Loucy (cell line): ENCODE measurements at regions not wholly inside any gene's neighbourhood (a gene's known extent, or its start where the extent isn't known, plus 50 kb on each side); places are given as distances from the start of the nearest gene placed in this dataset.

ENCODE experiments used
- H2AFZ ChIP-seq: fragments of 200-600 bp; sonication (generic); 2 replicates; pipeline ENCODE4 v1.6.0; 2016; ENCODE audit warnings: antibody characterized with exemption, mild to moderate bottlenecking, low read length, moderate library complexity
- H3F3A ChIP-seq: fragments of 200-600 bp; 2 replicates; pipeline ENCODE4 v1.6.0; 2016; ENCODE audit warnings: antibody characterized with exemption, low read depth, mild to moderate bottlenecking
- H3K27me3 ChIP-seq: fragments of 200-600 bp; sonication (generic); 2 replicates; pipeline ENCODE4 v1.6.1; 2014; ENCODE audit warnings: low read length, mild to moderate bottlenecking; ENCODE audit not compliant: insufficient read depth, poor library complexity, severe bottlenecking
- H3K36me3 ChIP-seq: fragments of 200-600 bp; sonication (generic); 2 replicates; pipeline ENCODE4 v1.6.1; 2016; ENCODE audit warnings: low read length; ENCODE audit not compliant: insufficient read depth
- H3K4me1 ChIP-seq: fragments of 200-600 bp; sonication (generic); 2 replicates; pipeline ENCODE4 v1.5.1; 2014; ENCODE audit warnings: low read length, mild to moderate bottlenecking; ENCODE audit not compliant: insufficient read depth, poor library complexity, severe bottlenecking
- H3K4me2 ChIP-seq: fragments of 200-600 bp; sonication (generic); 2 replicates; pipeline ENCODE4 v1.6.0; 2014; ENCODE audit warnings: antibody characterized with exemption, low read length, low read depth, mild to moderate bottlenecking; ENCODE audit not compliant: poor library complexity, severe bottlenecking
- H3K4me3 ChIP-seq: fragments of 200-600 bp; sonication (generic); 2 replicates; pipeline ENCODE4 v1.5.1; 2014; ENCODE audit warnings: low read length, mild to moderate bottlenecking, mixed read lengths; ENCODE audit not compliant: poor library complexity, severe bottlenecking
- H3K79me2 ChIP-seq: fragments of 200-600 bp; sonication (generic); 2 replicates; pipeline ENCODE4 v1.6.1; 2014; ENCODE audit warnings: low read length; ENCODE audit not compliant: insufficient read depth
- H3K9ac ChIP-seq: fragments of 200-600 bp; sonication (generic); 2 replicates; pipeline ENCODE4 v1.6.0; 2014; ENCODE audit warnings: mild to moderate bottlenecking, low read depth, low read length, moderate library complexity; ENCODE audit not compliant: poor library complexity, severe bottlenecking
- H3K9me2 ChIP-seq: fragments of 200-600 bp; sonication (generic); replicated peaks from 2 replicates; pipeline ENCODE4 v1.6.1; 2016; ENCODE audit warnings: low read depth, low read length, mixed read lengths
- H3K9me3 ChIP-seq: fragments of 200-600 bp; sonication (generic); 2 replicates; pipeline ENCODE4 v1.6.1; 2014; ENCODE audit warnings: mild to moderate bottlenecking, antibody characterized with exemption, low read length, low read depth; ENCODE audit not compliant: insufficient read depth
- H4K20me1 ChIP-seq: fragments of 200-600 bp; sonication (generic); 2 replicates; pipeline ENCODE4 v1.6.0; 2014; ENCODE audit warnings: antibody characterized with exemption, low read length, mild to moderate bottlenecking; ENCODE audit not compliant: insufficient read depth, poor library complexity, severe bottlenecking
- EZH2phosphoT487 ChIP-seq: fragments of 200-600 bp; IDR thresholded peaks from 2 replicates; pipeline ENCODE4 v1.6.1; 2018; ENCODE audit warnings: antibody characterized with exemption, mild to moderate bottlenecking, moderate library complexity, borderline replicate concordance
- TF ChIP-seq, protein P1 (sequence below): fragments of 200-600 bp; sonication (generic); conservative IDR thresholded peaks from 2 replicates; pipeline ENCODE4 v1.5.1; 2014; ENCODE audit warnings: mild to moderate bottlenecking, antibody characterized with exemption, low read length

DNA sequence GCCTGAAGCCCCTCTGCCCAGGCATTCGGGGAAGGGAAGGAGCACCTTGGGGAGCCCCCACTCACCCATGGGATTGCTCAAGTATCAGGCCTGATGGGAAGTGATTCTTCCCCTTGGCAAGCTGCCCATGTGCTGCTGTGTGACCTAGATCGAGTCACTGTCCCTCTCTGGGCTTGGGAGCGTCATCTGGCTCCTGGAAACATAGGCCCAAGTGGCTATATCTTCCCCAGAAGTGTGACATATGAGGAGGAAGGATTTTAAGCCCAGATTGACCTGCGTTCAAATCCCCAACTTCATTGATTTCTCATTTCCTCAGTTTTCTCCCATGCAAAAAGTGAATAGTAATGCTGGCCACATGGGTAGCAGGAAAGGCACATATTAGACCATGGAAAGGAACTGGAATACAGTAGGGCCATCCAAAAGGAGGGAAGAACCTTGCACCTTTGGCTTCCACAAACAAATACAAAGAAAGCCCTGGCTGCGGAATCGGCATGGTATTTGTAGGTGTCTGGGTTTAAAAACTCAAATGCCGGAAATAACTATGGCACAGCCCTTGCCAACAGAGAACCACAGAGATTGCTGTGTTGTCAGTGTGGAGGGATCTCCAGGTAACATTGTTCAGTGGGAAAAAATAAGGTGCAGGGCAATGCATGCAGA, 169.5 kb upstream of the ZMIZ1 start:
- no peak overlapping the region for H3K4me2 ChIP-seq
- no peak overlapping the region for H3K4me3 ChIP-seq
- no peaks in the 10 kb centered on the region for H3K27me3 ChIP-seq
- H2AFZ ChIP-seq: no peak overlapping the region
- no peak overlapping the region for H3K9ac ChIP-seq
- no peaks in the 10 kb centered on the region for H3K36me3 ChIP-seq
- H3K4me1 ChIP-seq: no peaks in the 10 kb centered on the region
- no peaks in the 10 kb centered on the region for H3F3A ChIP-seq
- H3K9me2 ChIP-seq: no peaks in the 10 kb centered on the region
- no peaks in the 10 kb centered on the region for H4K20me1 ChIP-seq
- no peaks in the 10 kb centered on the region; the same call in 1 of the 2 replicates for H3K9me3 ChIP-seq
- no peaks in the 10 kb centered on the region for H3K79me2 ChIP-seq
- TF ChIP-seq EZH2phosphoT487: no peak
- TF ChIP-seq, protein P1, sequence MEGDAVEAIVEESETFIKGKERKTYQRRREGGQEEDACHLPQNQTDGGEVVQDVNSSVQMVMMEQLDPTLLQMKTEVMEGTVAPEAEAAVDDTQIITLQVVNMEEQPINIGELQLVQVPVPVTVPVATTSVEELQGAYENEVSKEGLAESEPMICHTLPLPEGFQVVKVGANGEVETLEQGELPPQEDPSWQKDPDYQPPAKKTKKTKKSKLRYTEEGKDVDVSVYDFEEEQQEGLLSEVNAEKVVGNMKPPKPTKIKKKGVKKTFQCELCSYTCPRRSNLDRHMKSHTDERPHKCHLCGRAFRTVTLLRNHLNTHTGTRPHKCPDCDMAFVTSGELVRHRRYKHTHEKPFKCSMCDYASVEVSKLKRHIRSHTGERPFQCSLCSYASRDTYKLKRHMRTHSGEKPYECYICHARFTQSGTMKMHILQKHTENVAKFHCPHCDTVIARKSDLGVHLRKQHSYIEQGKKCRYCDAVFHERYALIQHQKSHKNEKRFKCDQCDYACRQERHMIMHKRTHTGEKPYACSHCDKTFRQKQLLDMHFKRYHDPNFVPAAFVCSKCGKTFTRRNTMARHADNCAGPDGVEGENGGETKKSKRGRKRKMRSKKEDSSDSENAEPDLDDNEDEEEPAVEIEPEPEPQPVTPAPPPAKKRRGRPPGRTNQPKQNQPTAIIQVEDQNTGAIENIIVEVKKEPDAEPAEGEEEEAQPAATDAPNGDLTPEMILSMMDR: no peak

DNA sequence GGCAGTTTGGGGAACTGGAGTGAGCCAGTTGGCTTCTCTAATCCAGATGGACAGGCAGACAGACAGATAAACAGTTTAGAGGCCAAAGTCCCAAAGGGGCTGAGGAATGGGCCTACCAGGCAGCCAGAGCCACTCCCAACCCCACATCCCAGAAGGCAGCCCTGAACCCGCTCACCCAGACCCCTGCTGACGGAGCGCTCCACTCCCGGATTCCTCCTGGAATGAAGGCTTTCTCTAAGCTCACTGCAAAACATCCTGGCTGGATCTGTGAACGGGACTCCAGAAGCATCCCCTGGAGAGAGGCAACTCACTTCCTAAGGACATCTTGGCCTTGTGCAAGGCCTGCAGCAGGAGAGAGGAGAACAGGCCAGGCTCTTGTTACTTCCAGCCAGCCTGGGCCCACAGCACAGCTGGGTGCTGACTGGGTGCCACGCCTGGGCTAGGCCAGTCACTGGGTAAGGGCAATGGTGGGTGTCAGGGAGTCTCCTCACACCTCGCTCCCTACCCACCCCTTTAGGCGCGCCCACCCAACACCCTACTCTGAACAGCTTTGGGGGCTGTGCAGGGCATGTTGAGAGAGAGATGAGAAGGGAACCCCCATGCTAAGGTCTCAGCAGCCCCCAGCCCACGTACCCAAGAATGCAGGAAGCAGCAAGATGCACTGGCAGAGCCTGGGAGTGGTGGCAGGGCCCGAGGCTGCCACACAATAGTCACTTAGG, 168.6 kb upstream of the ZMIZ1 start:
- H2AFZ ChIP-seq: no peak overlapping the region
- H3K9ac ChIP-seq: no peak overlapping the region
- no peaks in the 10 kb centered on the region for H4K20me1 ChIP-seq
- H3K9me2 ChIP-seq: no peaks in the 10 kb centered on the region
- no peaks in the 10 kb centered on the region for H3K79me2 ChIP-seq
- no peaks in the 10 kb centered on the region for H3K4me1 ChIP-seq
- TF ChIP-seq, protein P1: no peak
- TF ChIP-seq EZH2phosphoT487: no peak
- H3K27me3 ChIP-seq: no peaks in the 10 kb centered on the region
- no peak overlapping the region for H3K4me2 ChIP-seq
- no peaks in the 10 kb centered on the region; the same call in 1 of the 2 replicates for H3K9me3 ChIP-seq
- no peaks in the 10 kb centered on the region for H3F3A ChIP-seq
- H3K4me3 ChIP-seq: no peak overlapping the region
- no peaks in the 10 kb centered on the region for H3K36me3 ChIP-seq

DNA sequence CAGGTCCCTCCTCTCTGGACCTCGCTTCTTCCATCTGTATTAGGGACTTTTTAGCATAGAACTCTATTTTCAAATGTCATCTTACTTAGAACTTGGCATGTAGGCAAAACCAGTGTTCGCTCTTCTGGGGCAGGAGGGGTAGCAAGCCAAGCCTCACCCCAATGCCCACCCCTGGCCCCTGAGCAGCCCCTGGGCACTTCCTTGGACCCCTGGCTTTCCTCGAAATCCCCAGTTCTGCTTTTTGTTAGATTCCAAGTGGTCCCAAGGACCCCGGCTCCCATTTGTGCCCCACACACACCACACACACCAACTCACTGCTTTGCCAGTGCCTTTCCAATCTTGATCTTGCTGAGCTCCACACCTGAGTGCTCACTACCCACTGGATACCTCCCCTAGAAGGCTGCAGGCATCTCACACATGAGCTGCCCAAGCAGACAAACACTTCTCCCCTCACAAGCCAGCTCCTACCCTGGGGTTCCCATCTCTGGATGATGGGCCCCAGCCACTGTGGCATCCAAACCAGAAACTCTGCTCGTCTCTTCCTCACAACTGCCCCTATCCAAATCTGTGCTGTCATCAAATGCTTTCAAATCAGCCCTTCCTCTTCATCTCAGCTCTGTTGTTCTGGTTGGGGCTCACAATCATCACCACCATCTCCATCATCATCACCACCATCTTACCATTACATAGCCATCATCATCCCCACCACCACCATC, 167.9 kb upstream of the ZMIZ1 start:
- H3K4me3 ChIP-seq: no peak overlapping the region
- no peak overlapping the region for H3K4me2 ChIP-seq
- H3K4me1 ChIP-seq: no peaks in the 10 kb centered on the region
- no peak for TF ChIP-seq EZH2phosphoT487
- TF ChIP-seq, protein P1: no peak
- no peaks in the 10 kb centered on the region for H3F3A ChIP-seq
- H2AFZ ChIP-seq: no peak overlapping the region
- no peaks in the 10 kb centered on the region for H3K9me2 ChIP-seq
- no peaks in the 10 kb centered on the region for H3K36me3 ChIP-seq
- no peaks in the 10 kb centered on the region for H3K79me2 ChIP-seq
- no peaks in the 10 kb centered on the region; the same call in 1 of the 2 replicates for H3K9me3 ChIP-seq
- H4K20me1 ChIP-seq: no peaks in the 10 kb centered on the region
- no peaks in the 10 kb centered on the region for H3K27me3 ChIP-seq
- H3K9ac ChIP-seq: no peak overlapping the region
